Left lung (tissue), 4 donors: ENCODE measurements at regions not wholly inside any gene's neighbourhood (a gene's known extent, or its start where the extent isn't known, plus 50 kb on each side); places are given as distances from the start of the nearest gene placed in this dataset.

Experiments
- ATAC-seq: fragments of 200-7000 bp; cut with Tn5 transposase; one replicate; pipeline ENCODE4 v1.9.1; 2020; ENCODE audit warnings: moderate library complexity
- DNase-seq, 4 donors: peaks; one replicate each; pipeline ENCODE4 v3.0.0-alpha.2; 2013 to 2020
- H3K27ac ChIP-seq, 2 donors: fragments of 200-600 bp; sonication (generic) in 1 of 2; one replicate each; pipeline versions ENCODE4 v1.5.0 to v1.8.0; 2020 to 2021
- H3K27me3 ChIP-seq, 2 donors: fragments of 200-600 bp; sonication (generic) in 1 of 2; one replicate each; pipeline versions ENCODE4 v1.5.0 to v1.8.0; 2020 to 2021
- H3K36me3 ChIP-seq, 2 donors: fragments of 200-600 bp; sonication (generic) in 1 of 2; one replicate each; pipeline versions ENCODE4 v1.5.0 to v1.8.0; 2020 to 2021
- H3K4me1 ChIP-seq, 2 donors: fragments of 200-600 bp; one replicate each; pipeline ENCODE4 v1.8.0; 2021
- H3K4me3 ChIP-seq, 2 donors: fragments of 200-600 bp; sonication (generic) in 1 of 2; one replicate each; pipeline versions ENCODE4 v1.5.0 to v1.8.0; 2020 to 2021; ENCODE audit warnings: mild to moderate bottlenecking in 1 of 2
- H3K9me3 ChIP-seq, 2 donors: fragments of 200-600 bp; sonication (generic) in 1 of 2; one replicate each; pipeline versions ENCODE4 v1.5.0 to v1.8.0; 2020 to 2021
- CTCF ChIP-seq, 2 donors: fragments of 200-600 bp; sonication (generic) in 1 of 2; IDR thresholded peaks; one replicate each; pipeline versions ENCODE4 v1.5.0 to v1.8.0; 2021; ENCODE audit warnings: antibody characterized with exemption in 2 of 2
- intact Hi-C, 2 donors: fragments of 100-400 bp; cut with DNase I; formaldehyde crosslinking; loops; one replicate each; pipeline versions ENCODE4 v1.11.2 to v1.14.2; 2022
- donor health status: DM: no; HTN: yes; CAD: no.
- donor health status: DM: no; HTN: no; CAD: no.

- TF ChIP-seq CTCF (IDR thresholded peaks at IDR 0.05), result no peak
- Histone ChIP-seq H3K9me3 (no peaks in the 10 kb centered on the region), H3K4me3 (no peak overlapping the region), H3K4me1 (no peaks in the 10 kb centered on the region), H3K36me3 (no peaks in the 10 kb centered on the region), H3K27me3 (no peaks in the 10 kb centered on the region), H3K27ac (no peak overlapping the region)
- no peak for ATAC-seq
- intact Hi-C loops, result no loop called here
- DNase-seq, result no peak
Measured at GRCh38 chr4:52296341-52296740, 245.2 kb downstream of the SPATA18 start.

GRCh38 chr4:52298444-52298843 lies 247.3 kb downstream of the SPATA18 start:
- intact Hi-C loops, result no loop called here
- Histone ChIP-seq H3K27ac (no peak overlapping the region), H3K9me3 (peaks cover 0 to 3% of the 10 kb centered on the region in 2 donors), H3K4me3 (no peak overlapping the region), H3K27me3 (no peaks in the 10 kb centered on the region), H3K36me3 (no peaks in the 10 kb centered on the region), H3K4me1 (no peaks in the 10 kb centered on the region)
- ATAC-seq (no peak), DNase-seq (no peak)
- TF ChIP-seq CTCF (IDR thresholded peaks at IDR 0.05), result no peak

- DNase-seq, result no peak
- no peak overlapping the region for H3K4me3 ChIP-seq
- no peak for ATAC-seq
- intact Hi-C loops, result no loop called here
- no peak for TF ChIP-seq CTCF (IDR thresholded peaks at IDR 0.05)
- H3K9me3 ChIP-seq, result peaks cover 0 to 3% of the 10 kb centered on the region in 2 donors
- no peaks in the 10 kb centered on the region for H3K36me3 ChIP-seq
- H3K27ac ChIP-seq, result no peak overlapping the region
- no peaks in the 10 kb centered on the region for H3K4me1 ChIP-seq
- H3K27me3 ChIP-seq, result no peaks in the 10 kb centered on the region
Measured at GRCh38 chr4:52299120-52299519, 248.0 kb downstream of the SPATA18 start.

GRCh38 chr4:52311464-52312125 lies 260.5 kb downstream of the SPATA18 start:
- Histone ChIP-seq H3K9me3 (no peaks in the 10 kb centered on the region), H3K27ac (no peak overlapping the region), H3K4me1 (no peaks in the 10 kb centered on the region), H3K4me3 (no peak overlapping the region), H3K27me3 (no peaks in the 10 kb centered on the region), H3K36me3 (no peaks in the 10 kb centered on the region)
- no peak for ATAC-seq
- intact Hi-C loops, result no loop called here
- DNase-seq, result no peak
- no peak for TF ChIP-seq CTCF (IDR thresholded peaks at IDR 0.05)

GRCh38 chr4:52312722-52313121 lies 261.6 kb downstream of the SPATA18 start:
- no peak for DNase-seq
- intact Hi-C loops, result no loop called here
- no peaks in the 10 kb centered on the region for H3K36me3 ChIP-seq
- no peaks in the 10 kb centered on the region for H3K27me3 ChIP-seq
- H3K27ac ChIP-seq, result no peak overlapping the region
- no peak for TF ChIP-seq CTCF (IDR thresholded peaks at IDR 0.05)
- no peak overlapping the region for H3K4me3 ChIP-seq
- no peak for ATAC-seq
- H3K9me3 ChIP-seq, result no peaks in the 10 kb centered on the region
- H3K4me1 ChIP-seq, result no peaks in the 10 kb centered on the region
